HCT116 (cell line): ENCODE measurements at regions not wholly inside any gene's neighbourhood (a gene's known extent, or its start where the extent isn't known, plus 50 kb on each side); places are given as distances from the start of the nearest gene placed in this dataset.

Experiments used
- EZH2 ChIP-seq: fragments of 200-600 bp; sonication (generic); IDR thresholded peaks from 2 replicates; pipeline ENCODE4 v1.6.1; 2017; ENCODE audit warnings: antibody characterized with exemption, mixed run types
- EZH2phosphoT487 ChIP-seq: fragments of 200-600 bp; IDR thresholded peaks from 2 replicates; pipeline ENCODE4 v1.6.1; 2018; ENCODE audit warnings: antibody characterized with exemption, borderline replicate concordance
- JUND ChIP-seq: IDR thresholded peaks from 2 replicates; pipeline ENCODE4 v1.6.1; 2012
- POLR2A ChIP-seq: IDR thresholded peaks from 2 replicates; pipeline ENCODE4 v1.7.0; 2011; ENCODE audit warnings: borderline replicate concordance; ENCODE audit not compliant: insufficient read depth, insufficient read length; ENCODE audit errors: extremely low read depth
- POLR2AphosphoS5 ChIP-seq: IDR thresholded peaks from 2 replicates; pipeline ENCODE4 v1.6.1; 2011; ENCODE audit warnings: mild to moderate bottlenecking, low read depth, low read length, moderate library complexity
- RAD21 ChIP-seq: IDR thresholded peaks from 2 replicates; pipeline ENCODE4 v1.6.1; 2012; ENCODE audit warnings: low read depth, mild to moderate bottlenecking
- YY1 ChIP-seq: IDR thresholded peaks from 2 replicates; pipeline ENCODE4 v1.6.1; 2011; ENCODE audit warnings: low read length, low read depth, moderate library complexity, mild to moderate bottlenecking; ENCODE audit not compliant: insufficient replicate concordance; ENCODE audit errors: extremely low read depth
- TF ChIP-seq, protein P1 (sequence below), 3 experiments: fragments of 200-600 bp in 1 of 3; sonication (generic) in 1 of 3; IDR thresholded peaks in 2 of 3; conservative IDR thresholded peaks in 1 of 3; 2 replicates each; pipeline ENCODE4 v1.5.1; 2012 to 2017; ENCODE audit warnings: low read depth in 2 of 3, low read length in 2 of 3, antibody characterized with exemption in 1 of 3, borderline replicate concordance in 1 of 3, control low read depth in 1 of 3, mild to moderate bottlenecking in 1 of 3, mixed read lengths in 1 of 3, mixed run types in 1 of 3, moderate library complexity in 1 of 3; ENCODE audit not compliant: insufficient read depth in 1 of 3
- TF ChIP-seq, protein P2 (sequence below): IDR thresholded peaks from 2 replicates; pipeline ENCODE4 v1.6.1; 2011; ENCODE audit warnings: mild to moderate bottlenecking, low read length, moderate library complexity; ENCODE audit not compliant: insufficient replicate concordance; ENCODE audit errors: extremely low read depth
- TF ChIP-seq, protein P3 (sequence below): IDR thresholded peaks from 2 replicates; pipeline ENCODE4 v1.6.1; 2012

DNA sequence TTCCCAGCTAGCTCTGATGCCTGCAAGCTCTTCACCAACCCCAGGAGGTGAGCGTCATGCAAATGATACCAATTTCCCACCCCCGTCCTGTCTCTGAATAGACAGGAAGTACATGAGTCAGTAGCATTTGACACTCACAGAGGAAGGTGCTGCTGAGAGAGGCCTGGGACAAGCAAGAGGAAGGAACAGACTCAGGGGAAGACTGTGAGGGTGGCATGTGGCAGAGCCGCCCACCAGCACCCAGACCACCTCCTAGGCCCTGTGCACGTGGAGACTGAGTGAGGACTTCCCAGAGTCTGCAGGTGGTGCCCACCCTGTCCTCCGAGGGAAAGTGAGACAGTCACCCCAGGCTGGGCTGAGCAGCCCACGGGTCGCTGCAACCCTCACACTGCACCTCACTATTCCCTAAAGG, 199.5 kb upstream of the SFSWAP start:
- TF ChIP-seq POLR2AphosphoS5 (no peak), EZH2phosphoT487 (no peak), YY1 (no peak), POLR2A (no peak), EZH2 (no peak), JUND (no peak), RAD21 (no peak)
- TF ChIP-seq, protein P1, sequence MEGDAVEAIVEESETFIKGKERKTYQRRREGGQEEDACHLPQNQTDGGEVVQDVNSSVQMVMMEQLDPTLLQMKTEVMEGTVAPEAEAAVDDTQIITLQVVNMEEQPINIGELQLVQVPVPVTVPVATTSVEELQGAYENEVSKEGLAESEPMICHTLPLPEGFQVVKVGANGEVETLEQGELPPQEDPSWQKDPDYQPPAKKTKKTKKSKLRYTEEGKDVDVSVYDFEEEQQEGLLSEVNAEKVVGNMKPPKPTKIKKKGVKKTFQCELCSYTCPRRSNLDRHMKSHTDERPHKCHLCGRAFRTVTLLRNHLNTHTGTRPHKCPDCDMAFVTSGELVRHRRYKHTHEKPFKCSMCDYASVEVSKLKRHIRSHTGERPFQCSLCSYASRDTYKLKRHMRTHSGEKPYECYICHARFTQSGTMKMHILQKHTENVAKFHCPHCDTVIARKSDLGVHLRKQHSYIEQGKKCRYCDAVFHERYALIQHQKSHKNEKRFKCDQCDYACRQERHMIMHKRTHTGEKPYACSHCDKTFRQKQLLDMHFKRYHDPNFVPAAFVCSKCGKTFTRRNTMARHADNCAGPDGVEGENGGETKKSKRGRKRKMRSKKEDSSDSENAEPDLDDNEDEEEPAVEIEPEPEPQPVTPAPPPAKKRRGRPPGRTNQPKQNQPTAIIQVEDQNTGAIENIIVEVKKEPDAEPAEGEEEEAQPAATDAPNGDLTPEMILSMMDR (IDR thresholded peaks at IDR 0.05 in 2 of 3, conservative IDR thresholded peaks at IDR 0.05 in 1 of 3; ENCODE audit: borderline replicate concordance in 1 of 3, insufficient read depth in 1 of 3, low read depth in 2 of 3, low read length in 2 of 3), result no peak
- TF ChIP-seq, protein P2, sequence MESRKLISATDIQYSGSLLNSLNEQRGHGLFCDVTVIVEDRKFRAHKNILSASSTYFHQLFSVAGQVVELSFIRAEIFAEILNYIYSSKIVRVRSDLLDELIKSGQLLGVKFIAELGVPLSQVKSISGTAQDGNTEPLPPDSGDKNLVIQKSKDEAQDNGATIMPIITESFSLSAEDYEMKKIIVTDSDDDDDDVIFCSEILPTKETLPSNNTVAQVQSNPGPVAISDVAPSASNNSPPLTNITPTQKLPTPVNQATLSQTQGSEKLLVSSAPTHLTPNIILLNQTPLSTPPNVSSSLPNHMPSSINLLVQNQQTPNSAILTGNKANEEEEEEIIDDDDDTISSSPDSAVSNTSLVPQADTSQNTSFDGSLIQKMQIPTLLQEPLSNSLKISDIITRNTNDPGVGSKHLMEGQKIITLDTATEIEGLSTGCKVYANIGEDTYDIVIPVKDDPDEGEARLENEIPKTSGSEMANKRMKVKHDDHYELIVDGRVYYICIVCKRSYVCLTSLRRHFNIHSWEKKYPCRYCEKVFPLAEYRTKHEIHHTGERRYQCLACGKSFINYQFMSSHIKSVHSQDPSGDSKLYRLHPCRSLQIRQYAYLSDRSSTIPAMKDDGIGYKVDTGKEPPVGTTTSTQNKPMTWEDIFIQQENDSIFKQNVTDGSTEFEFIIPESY, result no peak
- TF ChIP-seq, protein P3, sequence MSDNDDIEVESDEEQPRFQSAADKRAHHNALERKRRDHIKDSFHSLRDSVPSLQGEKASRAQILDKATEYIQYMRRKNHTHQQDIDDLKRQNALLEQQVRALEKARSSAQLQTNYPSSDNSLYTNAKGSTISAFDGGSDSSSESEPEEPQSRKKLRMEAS, result no peak
